Mesendoderm (in vitro differentiated cells): ENCODE measurements at regions not wholly inside any gene's neighbourhood (a gene's known extent, or its start where the extent isn't known, plus 50 kb on each side); places are given as distances from the start of the nearest gene placed in this dataset.
"Not testable (repeated sequence)": the region's sequence is repeated elsewhere in the genome, so short reads cannot be mapped to it uniquely, and the experiment has no call there.

Experiments used
- DNase-seq: peaks from one replicate; pipeline ENCODE4 v3.0.0; 2013
- H2AK5ac ChIP-seq: 2 replicates; pipeline ENCODE4 v1.6.1; 2013; ENCODE audit warnings: low read length, inconsistent platforms
- H2BK120ac ChIP-seq: 2 replicates; pipeline ENCODE4 v1.6.1; 2013; ENCODE audit warnings: low read depth, mild to moderate bottlenecking, low read length, moderate library complexity, mixed read lengths
- H2BK15ac ChIP-seq: replicated peaks from 2 replicates; pipeline ENCODE4 v1.6.1; 2013; ENCODE audit warnings: low read depth, mild to moderate bottlenecking, moderate library complexity
- H2BK5ac ChIP-seq: 2 replicates; pipeline ENCODE4 v1.6.1; 2013; ENCODE audit warnings: low read length, inconsistent platforms
- H3K18ac ChIP-seq: 2 replicates; pipeline ENCODE4 v1.6.1; 2013; ENCODE audit warnings: mild to moderate bottlenecking, low read length, mixed read lengths
- H3K23ac ChIP-seq: one replicate; pipeline ENCODE4 v1.6.1; 2013; ENCODE audit warnings: low read length
- H3K27ac ChIP-seq: 2 replicates; pipeline ENCODE4 v1.5.1; 2013; ENCODE audit warnings: low read depth, mild to moderate bottlenecking, inconsistent platforms, low read length, moderate library complexity
- H3K27me3 ChIP-seq: 2 replicates; pipeline ENCODE4 v1.6.1; 2013; ENCODE audit warnings: low read length, control low read depth, mild to moderate bottlenecking, inconsistent platforms; ENCODE audit not compliant: insufficient read depth, poor library complexity
- H3K36me3 ChIP-seq: 2 replicates; pipeline ENCODE4 v1.6.1; 2013; ENCODE audit warnings: low read length, inconsistent platforms; ENCODE audit not compliant: control insufficient read depth, insufficient read depth
- H3K4ac ChIP-seq: one replicate; pipeline ENCODE4 v1.6.1; 2013; ENCODE audit warnings: low read depth, mild to moderate bottlenecking, low read length, moderate library complexity
- H3K4me1 ChIP-seq: 2 replicates; pipeline ENCODE4 v1.6.1; 2013; ENCODE audit warnings: low read depth, low read length, inconsistent platforms; ENCODE audit not compliant: control insufficient read depth
- H3K4me2 ChIP-seq: 2 replicates; pipeline ENCODE4 v1.6.1; 2013; ENCODE audit warnings: low read length
- H3K4me3 ChIP-seq: 2 replicates; pipeline ENCODE4 v1.5.1; 2013; ENCODE audit warnings: mild to moderate bottlenecking, low read length
- H3K56ac ChIP-seq: one replicate; pipeline ENCODE4 v1.6.1; 2013; ENCODE audit warnings: low read length
- H3K79me1 ChIP-seq: 2 replicates; pipeline ENCODE4 v1.6.1; 2013; ENCODE audit warnings: low read length, inconsistent platforms
- H3K79me2 ChIP-seq: 2 replicates; pipeline ENCODE4 v1.6.1; 2013; ENCODE audit warnings: mild to moderate bottlenecking, low read length; ENCODE audit not compliant: control insufficient read depth, insufficient read depth
- H3K9ac ChIP-seq: 2 replicates; pipeline ENCODE4 v1.6.1; 2013; ENCODE audit warnings: low read length, inconsistent platforms
- H4K5ac ChIP-seq: one replicate; pipeline ENCODE4 v1.6.1; 2013; ENCODE audit warnings: low read length
- H4K8ac ChIP-seq: one replicate; pipeline ENCODE4 v1.6.1; 2013; ENCODE audit warnings: low read depth, mild to moderate bottlenecking, control low read depth, low read length, moderate library complexity
- WGBS: extraction: QIAGEN DNeasy Blood & Tissue Kit; methylation state at CpG from one replicate; pipeline ENCODE4 v1.1.7; 2013; ENCODE audit warnings: low lambda C conversion rate, missing lambda C conversion rate; ENCODE audit not compliant: insufficient coverage; ENCODE audit errors: extremely low coverage; 5-methylcytosine and 5-hydroxymethylcytosine counted together

GRCh38 chr17:27365329-27365945 lies 71.5 kb downstream of the WSB1 start:
- H3K4me2 ChIP-seq, H3K36me3 ChIP-seq, H2BK120ac ChIP-seq, H3K9ac ChIP-seq, H3K79me2 ChIP-seq, H2AK5ac ChIP-seq, H2BK15ac ChIP-seq, DNase-seq, H3K4ac ChIP-seq, H4K5ac ChIP-seq, H3K27ac ChIP-seq, H3K4me3 ChIP-seq, H3K27me3 ChIP-seq, H3K18ac ChIP-seq, H4K8ac ChIP-seq, H3K56ac ChIP-seq, H2BK5ac ChIP-seq, H3K23ac ChIP-seq, H3K79me1 ChIP-seq, H3K4me1 ChIP-seq: not testable (repeated sequence)
- WGBS = no CpG with 5 or more reads among the region's 11 CpGs

DNA sequence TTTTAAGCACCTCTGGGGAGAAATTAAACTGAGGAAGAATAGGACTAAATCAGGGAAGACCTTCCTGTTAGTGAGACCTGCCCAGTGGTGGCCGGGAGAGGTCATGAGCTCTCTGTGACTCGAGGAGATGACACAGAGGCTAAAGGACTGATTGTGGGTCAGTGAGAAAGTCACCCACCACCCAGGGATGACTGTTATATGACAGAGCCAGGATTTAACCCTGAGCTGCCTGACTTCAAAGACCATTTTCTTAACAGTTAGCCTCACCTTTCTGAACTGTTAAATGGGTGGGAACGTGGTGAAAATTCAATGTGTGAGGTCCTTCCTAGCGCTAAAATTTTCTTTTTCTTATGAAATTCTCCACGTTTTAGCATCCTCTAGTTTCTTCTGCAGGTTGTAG lies 72.5 kb downstream of the WSB1 start:
- Histone ChIP-seq H3K4me1 (peaks cover 5% of the 10 kb centered on the region), H3K4me2 (no peak overlapping the region), H3K4me3 (no peak overlapping the region), H3K36me3 (no peaks in the 10 kb centered on the region), H3K56ac (no peak overlapping the region), H2BK120ac (no peak overlapping the region), H2AK5ac (no peak overlapping the region), H3K27me3 (no peaks in the 10 kb centered on the region), H3K9ac (no peak overlapping the region), H3K27ac (no peak overlapping the region), H3K79me1 (no peaks in the 10 kb centered on the region), H2BK5ac (no peak overlapping the region), H3K79me2 (no peaks in the 10 kb centered on the region), H3K23ac (no peak overlapping the region), H4K5ac (no peak overlapping the region), H2BK15ac (no peak overlapping the region), H3K18ac (no peak overlapping the region), H4K8ac (no peak overlapping the region), H3K4ac (no peak overlapping the region)
- no peak for DNase-seq
- no CpG with 5 or more reads among the region's 5 CpGs for WGBS

DNA sequence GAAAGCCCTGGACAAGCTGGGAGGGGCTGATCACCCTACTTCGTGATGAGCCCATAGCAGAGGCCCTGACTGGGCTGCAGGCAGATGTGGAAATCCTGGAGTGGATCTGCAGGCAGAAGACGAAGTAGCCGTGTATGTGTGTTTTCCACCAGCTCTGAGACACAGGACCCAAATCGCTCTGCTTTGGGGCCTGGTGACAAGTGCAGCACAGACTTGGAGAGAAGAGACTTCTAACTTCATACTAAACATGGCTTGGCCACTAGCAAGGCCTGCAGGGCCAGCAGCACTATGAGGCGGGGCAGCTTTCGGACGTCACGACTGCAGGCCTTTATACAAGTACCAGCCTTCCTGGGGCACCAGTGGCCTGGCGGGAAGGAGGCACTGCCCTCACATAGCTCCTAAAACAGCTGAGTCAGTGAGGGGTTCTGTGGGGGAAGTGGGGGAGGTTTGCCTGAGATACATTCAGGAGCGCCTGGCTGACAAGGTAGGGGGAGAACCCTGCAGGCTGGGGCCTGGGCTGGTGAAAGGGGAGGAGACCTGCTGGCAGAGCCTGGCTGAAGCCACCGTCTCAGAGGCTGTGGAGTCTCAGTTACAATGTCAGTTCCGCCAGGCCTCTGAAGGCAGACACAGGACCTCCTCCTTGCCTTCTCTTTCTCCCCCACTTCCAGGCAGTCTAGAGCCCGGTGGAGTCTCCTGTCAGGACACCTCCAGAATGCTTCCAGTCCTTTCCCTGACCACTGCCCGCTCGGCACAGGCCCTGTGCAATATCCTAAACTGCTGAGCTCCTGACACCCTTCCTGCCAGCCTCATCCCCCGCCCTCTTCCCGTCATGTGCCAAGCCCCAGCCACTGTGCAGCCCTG lies 73.4 kb downstream of the WSB1 start:
- Histone ChIP-seq H2BK15ac (no peak overlapping the region), H2BK120ac (no peak overlapping the region), H3K9ac (no peak overlapping the region), H3K79me2 (no peaks in the 10 kb centered on the region), H3K4me1 (peaks cover 5% of the 10 kb centered on the region), H3K27ac (no peak overlapping the region), H3K79me1 (no peaks in the 10 kb centered on the region), H3K4me3 (no peak overlapping the region), H3K56ac (peak overlapping the region; percentile 67), H3K27me3 (no peaks in the 10 kb centered on the region), H2AK5ac (no peak overlapping the region), H3K23ac (no peak overlapping the region), H3K18ac (no peak overlapping the region), H3K36me3 (no peaks in the 10 kb centered on the region), H2BK5ac (no peak overlapping the region), H4K5ac (no peak overlapping the region), H3K4me2 (no peak overlapping the region), H3K4ac (no peak overlapping the region), H4K8ac (no peak overlapping the region)
- peak; percentile 27 for DNase-seq
- no CpG with 5 or more reads among the region's 17 CpGs for whole genome bisulfite sequencing

DNA sequence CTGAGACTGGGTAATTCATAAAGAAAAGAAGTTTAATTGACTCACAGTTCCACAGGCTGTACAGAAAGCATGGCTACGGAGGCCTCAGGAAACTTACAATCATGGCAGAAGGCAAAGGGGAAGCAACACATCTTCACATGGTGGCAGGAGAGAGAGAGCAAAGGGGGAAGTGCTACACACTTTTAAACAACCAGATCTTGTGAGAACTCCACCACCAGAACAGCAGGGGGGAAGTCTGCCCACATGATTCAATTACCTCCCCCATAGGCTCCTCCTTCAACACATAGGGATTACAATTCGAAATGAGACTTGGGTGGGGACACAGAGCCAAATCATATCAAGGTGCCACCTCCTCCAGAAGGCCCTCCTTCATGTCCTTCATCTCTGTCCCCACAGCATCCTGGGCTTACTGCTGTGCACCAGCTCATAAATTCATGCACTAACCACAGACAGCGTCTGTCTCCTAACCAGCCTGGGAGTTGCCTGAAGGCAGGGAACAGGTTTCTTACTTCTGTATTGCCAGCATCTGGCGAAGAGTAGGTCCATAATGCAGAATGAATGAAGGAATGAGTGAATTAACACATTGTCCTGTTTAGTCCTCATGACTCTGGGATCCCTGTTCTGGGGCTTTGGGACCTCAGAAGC lies 74.4 kb downstream of the WSB1 start:
- no peak overlapping the region for H4K8ac ChIP-seq
- DNase-seq = peak; percentile 26
- H4K5ac ChIP-seq = no peak overlapping the region
- H3K36me3 ChIP-seq = no peaks in the 10 kb centered on the region
- no peak overlapping the region for H3K56ac ChIP-seq
- no peaks in the 10 kb centered on the region for H3K79me2 ChIP-seq
- H3K4me1 ChIP-seq = peaks cover 5% of the 10 kb centered on the region
- no peak overlapping the region for H2BK15ac ChIP-seq
- H2AK5ac ChIP-seq = no peak overlapping the region
- no peaks in the 10 kb centered on the region for H3K79me1 ChIP-seq
- no peaks in the 10 kb centered on the region for H3K27me3 ChIP-seq
- no peak overlapping the region for H3K4ac ChIP-seq
- no CpG with 5 or more reads among the region's 4 CpGs for whole genome bisulfite sequencing
- H3K27ac ChIP-seq = no peak overlapping the region
- H2BK5ac ChIP-seq = no peak overlapping the region
- no peak overlapping the region for H3K23ac ChIP-seq
- no peak overlapping the region for H3K4me2 ChIP-seq
- no peak overlapping the region for H3K4me3 ChIP-seq
- H2BK120ac ChIP-seq = no peak overlapping the region
- H3K18ac ChIP-seq = no peak overlapping the region
- H3K9ac ChIP-seq = no peak overlapping the region

DNA sequence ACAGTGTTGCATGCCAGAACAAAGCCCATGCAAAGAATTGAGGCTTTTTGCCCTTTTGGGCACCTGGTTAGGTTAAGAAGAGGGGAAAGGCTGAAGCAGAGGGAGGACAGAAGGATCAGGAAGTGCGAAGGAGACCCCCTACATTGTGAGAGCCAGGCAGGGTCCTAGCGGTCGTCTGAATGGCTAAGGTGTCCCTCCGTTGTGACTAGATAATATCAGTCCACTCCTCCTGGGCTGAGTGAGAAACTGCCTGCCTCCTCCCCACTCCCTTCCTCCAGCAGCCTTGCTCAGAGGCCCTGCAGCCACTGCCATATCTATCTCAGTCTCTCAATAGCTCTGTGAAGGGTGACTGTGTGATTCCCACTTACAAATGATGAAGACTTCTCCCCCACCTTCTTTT lies 75.1 kb downstream of the WSB1 start:
- Histone ChIP-seq H2BK120ac (no peak overlapping the region), H3K4me3 (no peak overlapping the region), H3K79me1 (no peaks in the 10 kb centered on the region), H2AK5ac (no peak overlapping the region), H3K23ac (no peak overlapping the region), H2BK5ac (no peak overlapping the region), H3K27ac (no peak overlapping the region), H4K8ac (no peak overlapping the region), H3K27me3 (no peaks in the 10 kb centered on the region), H3K4me2 (no peak overlapping the region), H3K4ac (no peak overlapping the region), H3K79me2 (no peaks in the 10 kb centered on the region), H3K4me1 (peaks cover 5% of the 10 kb centered on the region), H3K9ac (no peak overlapping the region), H4K5ac (no peak overlapping the region), H3K36me3 (no peaks in the 10 kb centered on the region), H3K56ac (no peak overlapping the region), H3K18ac (no peak overlapping the region), H2BK15ac (no peak overlapping the region)
- no CpG with 5 or more reads among the region's 4 CpGs for WGBS
- DNase-seq = no peak
